ENCODE measurements at regions not wholly inside any gene's neighbourhood (a gene's known extent, or its start where the extent isn't known, plus 50 kb on each side); places are given as distances from the start of the nearest gene placed in this dataset.

GRCh38 chr2:48122166-48122565, 192.3 kb upstream of the FOXN2 start:
- Histone ChIP-seq H3K4me1 (replicated peaks) (no peaks in the 10 kb centered on the region; the same call in 1 of the 2 replicates), H3K4me3 (no peak overlapping the region), H3K9me3 (replicated peaks) (no peaks in the 10 kb centered on the region), H3K27ac (no peak overlapping the region), H3K36me3 (no peaks in the 10 kb centered on the region), H3K27me3 (replicated peaks) (no peaks in the 10 kb centered on the region)
- DNase-seq (ENCODE audit: low read depth in 1 of 2, low spot score in 2 of 2) = no peak

GRCh38 chr2:48124592-48124991, 189.9 kb upstream of the FOXN2 start:
- DNase-seq (ENCODE audit: low read depth in 1 of 2, low spot score in 2 of 2) = no peak
- no peaks in the 10 kb centered on the region for H3K27me3 ChIP-seq (replicated peaks)
- H3K36me3 ChIP-seq = no peaks in the 10 kb centered on the region
- H3K4me3 ChIP-seq = no peak overlapping the region
- H3K9me3 ChIP-seq (replicated peaks) = no peaks in the 10 kb centered on the region; the same call in 1 of the 2 replicates
- no peak overlapping the region for H3K27ac ChIP-seq
- H3K4me1 ChIP-seq (replicated peaks) = peaks cover 14% of the 10 kb centered on the region

DNA sequence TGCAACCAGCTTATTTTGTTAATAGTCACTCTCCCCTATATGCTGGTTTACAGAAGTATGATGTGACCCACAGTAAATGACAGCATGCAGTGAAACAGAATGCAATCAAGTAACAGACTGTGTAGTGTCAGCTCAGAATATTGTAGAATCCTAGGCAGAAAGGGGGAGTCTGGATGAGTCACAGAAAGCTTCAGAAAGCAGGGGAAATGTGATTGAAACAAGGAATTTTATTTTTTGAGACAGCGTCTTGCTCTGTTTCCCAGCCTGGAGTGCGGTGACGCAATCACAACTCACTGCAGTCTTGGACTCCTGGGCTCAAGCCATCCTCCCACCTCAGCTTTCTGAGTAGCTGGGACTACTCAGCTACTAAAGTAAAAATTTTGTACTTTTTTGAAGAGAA, 188.3 kb upstream of the FOXN2 start:
- Histone ChIP-seq H3K27ac (no peak overlapping the region), H3K4me1 (replicated peaks) (peaks cover 14% of the 10 kb centered on the region)

GRCh38 chr2:48127612-48128191, 186.8 kb upstream of the FOXN2 start:
- no peaks in the 10 kb centered on the region for H3K36me3 ChIP-seq
- no peaks in the 10 kb centered on the region for H3K27me3 ChIP-seq (replicated peaks)
- DNase-seq (ENCODE audit: low read depth in 1 of 2, low spot score in 2 of 2) = no peak
- no peak overlapping the region for H3K4me3 ChIP-seq
- peaks cover 14% of the 10 kb centered on the region for H3K4me1 ChIP-seq (replicated peaks)
- H3K27ac ChIP-seq = no peak overlapping the region
- no peaks in the 10 kb centered on the region; the same call in 1 of the 2 replicates for H3K9me3 ChIP-seq (replicated peaks)

More for the DNA sequence above, 188.3 kb upstream of the FOXN2 start:
- no peak for DNase-seq (ENCODE audit: low read depth in 1 of 2, low spot score in 2 of 2)
- H3K36me3 ChIP-seq = no peaks in the 10 kb centered on the region
- no peaks in the 10 kb centered on the region for H3K27me3 ChIP-seq (replicated peaks)
- no peak overlapping the region for H3K4me3 ChIP-seq
- no peaks in the 10 kb centered on the region; the same call in 1 of the 2 replicates for H3K9me3 ChIP-seq (replicated peaks)

DNA sequence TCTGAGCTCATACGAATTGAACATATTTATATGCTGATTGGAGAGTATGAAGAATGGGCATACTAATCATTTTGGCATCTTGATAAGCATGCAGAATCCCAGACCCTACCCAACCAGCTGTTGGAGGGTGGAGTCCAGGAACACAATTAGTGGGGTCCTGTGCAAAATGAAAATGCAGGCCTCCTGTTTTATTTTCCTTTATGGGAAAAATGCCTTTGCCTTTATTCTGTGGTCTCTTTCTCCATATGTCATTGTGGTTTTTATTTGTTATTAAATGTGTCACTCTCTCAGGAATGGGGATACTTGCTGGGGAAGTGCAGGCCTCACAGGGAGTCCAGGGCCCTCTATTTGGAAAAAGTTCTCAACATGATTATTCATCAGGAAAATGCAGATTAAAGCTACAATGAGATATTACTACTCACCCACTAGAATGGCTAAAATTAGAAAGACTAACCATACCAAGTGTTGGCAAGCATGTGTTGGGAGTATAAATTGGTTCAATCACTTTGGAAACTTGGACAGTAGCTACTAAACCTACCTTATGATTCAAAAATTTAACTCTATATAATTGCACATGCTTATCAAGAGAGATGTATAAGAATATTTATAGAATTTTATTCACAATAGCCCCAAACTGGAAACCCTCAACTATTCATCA, 185.1 kb upstream of the FOXN2 start:
- peak; percentile 61 to 71 for DNase-seq (ENCODE audit: low read depth in 1 of 2, low spot score in 2 of 2)

DNA sequence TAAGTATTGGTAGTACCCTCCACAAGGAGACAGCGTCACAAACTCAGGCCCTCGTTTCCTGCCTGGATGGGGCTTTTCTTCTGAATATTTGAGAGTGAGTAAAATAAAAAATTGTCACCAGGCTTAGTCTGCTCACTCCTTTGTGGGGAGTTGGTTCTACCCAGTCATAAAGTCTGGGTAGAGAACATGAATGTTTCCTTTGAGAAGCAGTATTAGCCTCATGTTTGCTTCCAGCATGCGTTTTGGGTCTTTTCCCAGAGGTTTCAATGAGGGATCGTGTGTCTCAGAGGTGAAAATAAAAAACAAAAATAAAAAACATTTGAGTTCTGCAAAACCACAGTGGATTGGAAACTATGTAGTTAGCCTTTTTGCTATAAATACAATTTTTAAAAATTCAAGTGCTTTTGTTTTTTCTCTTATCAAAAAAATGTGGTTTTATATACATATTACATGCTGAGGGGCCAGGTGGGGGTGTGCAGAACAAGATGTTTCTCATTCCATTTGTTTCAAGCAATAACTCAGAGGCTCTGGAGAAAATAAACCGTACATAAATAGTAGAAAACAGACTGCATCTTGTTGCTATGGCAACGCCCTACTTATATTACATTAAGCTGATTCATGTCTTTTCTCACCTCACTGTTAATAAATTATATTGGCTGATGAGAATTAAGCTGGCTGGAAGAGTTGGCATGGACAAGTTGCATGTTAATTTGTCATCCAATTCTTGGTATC, 182.8 kb upstream of the FOXN2 start:
- no peak overlapping the region for H3K27ac ChIP-seq
- no peaks in the 10 kb centered on the region; the same call in 1 of the 2 replicates for H3K9me3 ChIP-seq (replicated peaks)
- no peaks in the 10 kb centered on the region for H3K36me3 ChIP-seq
- H3K4me1 ChIP-seq (replicated peaks) = peaks cover 14% of the 10 kb centered on the region
- no peaks in the 10 kb centered on the region for H3K27me3 ChIP-seq (replicated peaks)
- no peak for DNase-seq (ENCODE audit: low read depth in 1 of 2, low spot score in 2 of 2)
- no peak overlapping the region for H3K4me3 ChIP-seq

More for the DNA sequence above, 185.1 kb upstream of the FOXN2 start:
- Histone ChIP-seq H3K4me3 (no peak overlapping the region), H3K27me3 (replicated peaks) (no peaks in the 10 kb centered on the region), H3K36me3 (no peaks in the 10 kb centered on the region), H3K9me3 (replicated peaks) (no peaks in the 10 kb centered on the region; the same call in 1 of the 2 replicates), H3K4me1 (replicated peaks) (peaks cover 14% of the 10 kb centered on the region), H3K27ac (peak overlapping the region; percentile 76)

- no peaks in the 10 kb centered on the region; the same call in 1 of the 2 replicates for H3K9me3 ChIP-seq (replicated peaks)
- no peak overlapping the region for H3K27ac ChIP-seq
- no peaks in the 10 kb centered on the region for H3K36me3 ChIP-seq
- peaks cover 14% of the 10 kb centered on the region for H3K4me1 ChIP-seq (replicated peaks)
- no peak overlapping the region for H3K4me3 ChIP-seq
- no peak for DNase-seq (ENCODE audit: low read depth in 1 of 2, low spot score in 2 of 2)
- no peaks in the 10 kb centered on the region for H3K27me3 ChIP-seq (replicated peaks)
These were observed 182.2 kb upstream of the FOXN2 start for GRCh38 chr2:48132271-48132625.

DNA sequence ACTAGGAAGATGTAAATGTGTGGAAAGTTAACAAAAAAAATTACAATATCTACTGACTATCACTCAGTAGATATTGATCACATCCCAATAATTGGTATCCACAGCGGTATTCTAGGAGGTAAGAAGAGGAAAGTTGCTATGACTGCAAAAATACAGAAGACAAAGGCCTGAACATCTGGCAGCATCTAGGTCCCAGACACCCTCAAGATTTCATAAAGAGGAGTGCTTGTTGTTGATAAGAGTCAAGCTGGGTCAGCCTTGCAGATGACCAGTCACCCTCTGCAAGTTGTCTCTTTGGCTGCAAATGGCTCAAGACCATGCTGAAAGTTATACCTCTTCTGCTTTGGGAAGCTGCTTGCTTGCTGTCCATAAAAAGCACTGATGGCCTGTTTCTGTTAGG, 179.8 kb upstream of the FOXN2 start:
- Histone ChIP-seq H3K4me3 (no peak overlapping the region), H3K36me3 (no peaks in the 10 kb centered on the region), H3K4me1 (replicated peaks) (no peaks in the 10 kb centered on the region), H3K27ac (no peak overlapping the region), H3K9me3 (replicated peaks) (no peaks in the 10 kb centered on the region; the same call in 1 of the 2 replicates), H3K27me3 (replicated peaks) (no peaks in the 10 kb centered on the region)
- DNase-seq (ENCODE audit: low read depth in 1 of 2, low spot score in 2 of 2) = no peak

- no peaks in the 10 kb centered on the region for H3K36me3 ChIP-seq
- H3K27me3 ChIP-seq (replicated peaks) = no peaks in the 10 kb centered on the region
- no peak for DNase-seq (ENCODE audit: low read depth in 1 of 2, low spot score in 2 of 2)
These were observed 178.7 kb upstream of the FOXN2 start for GRCh38 chr2:48135797-48136196.

DNA sequence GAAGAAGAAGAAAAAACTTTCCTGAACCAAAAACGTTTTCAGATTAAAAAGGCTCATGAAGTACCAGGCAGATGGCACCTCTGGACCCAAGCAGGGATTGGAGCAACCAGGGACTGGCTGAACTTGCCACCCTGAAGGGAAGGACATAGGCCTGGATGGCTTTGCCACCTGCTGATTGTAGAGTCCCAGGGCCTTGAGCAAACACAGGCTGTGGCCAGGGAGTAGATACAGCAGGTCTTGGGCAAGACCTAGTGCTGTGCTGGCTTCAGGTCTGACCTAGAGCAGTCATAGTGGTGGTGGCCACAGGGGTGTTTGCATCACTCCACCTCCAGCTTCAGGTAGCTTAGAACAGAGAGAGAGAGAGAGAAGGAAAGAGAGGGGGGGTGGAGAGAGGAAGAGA, 176.7 kb upstream of the FOXN2 start:
- no peak for DNase-seq (ENCODE audit: low read depth in 1 of 2, low spot score in 2 of 2)
- no peak overlapping the region for H3K27ac ChIP-seq
- no peaks in the 10 kb centered on the region for H3K9me3 ChIP-seq (replicated peaks)
- H3K4me3 ChIP-seq = no peak overlapping the region
- H3K27me3 ChIP-seq (replicated peaks) = no peaks in the 10 kb centered on the region
- no peaks in the 10 kb centered on the region for H3K4me1 ChIP-seq (replicated peaks)
- H3K36me3 ChIP-seq = no peaks in the 10 kb centered on the region

More at GRCh38 chr2:48135797-48136196, 178.7 kb upstream of the FOXN2 start:
- Histone ChIP-seq H3K4me1 (replicated peaks) (no peaks in the 10 kb centered on the region), H3K4me3 (no peak overlapping the region), H3K9me3 (replicated peaks) (no peaks in the 10 kb centered on the region; the same call in 1 of the 2 replicates), H3K27ac (no peak overlapping the region)

DNA sequence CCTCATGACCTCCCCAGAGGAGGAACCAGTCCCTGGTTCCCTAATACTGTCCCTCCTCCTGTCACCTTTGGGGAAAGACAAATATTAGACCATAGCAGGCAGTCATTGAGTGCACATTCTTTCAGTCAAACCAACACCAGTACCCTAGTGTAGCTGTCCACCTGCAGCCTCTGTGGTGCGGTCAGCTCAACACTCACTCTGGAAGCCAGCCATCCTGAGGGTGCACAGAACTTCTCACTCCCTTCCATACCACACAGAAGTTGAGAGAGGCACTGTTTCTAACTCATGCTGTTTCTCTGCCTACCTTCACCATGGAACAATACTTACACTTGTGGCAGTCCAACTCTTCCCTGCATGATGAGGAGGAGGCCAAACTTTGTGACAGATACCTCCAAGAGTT, 175.6 kb upstream of the FOXN2 start:
- no peak for DNase-seq (ENCODE audit: low read depth in 1 of 2, low spot score in 2 of 2)

GRCh38 chr2:48140586-48140985, 173.9 kb upstream of the FOXN2 start:
- Histone ChIP-seq H3K27me3 (replicated peaks) (no peaks in the 10 kb centered on the region), H3K9me3 (replicated peaks) (no peaks in the 10 kb centered on the region), H3K36me3 (no peaks in the 10 kb centered on the region), H3K4me1 (replicated peaks) (no peaks in the 10 kb centered on the region), H3K27ac (no peak overlapping the region), H3K4me3 (no peak overlapping the region)
- DNase-seq (ENCODE audit: low read depth in 1 of 2, low spot score in 2 of 2) = no peak

More for the DNA sequence above, 175.6 kb upstream of the FOXN2 start:
- Histone ChIP-seq H3K27me3 (replicated peaks) (no peaks in the 10 kb centered on the region), H3K4me1 (replicated peaks) (no peaks in the 10 kb centered on the region), H3K36me3 (no peaks in the 10 kb centered on the region), H3K27ac (no peak overlapping the region), H3K9me3 (replicated peaks) (no peaks in the 10 kb centered on the region), H3K4me3 (no peak overlapping the region)

GRCh38 chr2:48144777-48145176, 169.7 kb upstream of the FOXN2 start:
- no peak overlapping the region for H3K27ac ChIP-seq
- H3K9me3 ChIP-seq (replicated peaks) = no peaks in the 10 kb centered on the region
- H3K27me3 ChIP-seq (replicated peaks) = no peaks in the 10 kb centered on the region; the same call in 1 of the 2 replicates
- no peak for DNase-seq (ENCODE audit: low read depth in 1 of 2, low spot score in 2 of 2)
- H3K4me3 ChIP-seq = no peak overlapping the region
- no peaks in the 10 kb centered on the region for H3K36me3 ChIP-seq
- no peaks in the 10 kb centered on the region for H3K4me1 ChIP-seq (replicated peaks)

DNA sequence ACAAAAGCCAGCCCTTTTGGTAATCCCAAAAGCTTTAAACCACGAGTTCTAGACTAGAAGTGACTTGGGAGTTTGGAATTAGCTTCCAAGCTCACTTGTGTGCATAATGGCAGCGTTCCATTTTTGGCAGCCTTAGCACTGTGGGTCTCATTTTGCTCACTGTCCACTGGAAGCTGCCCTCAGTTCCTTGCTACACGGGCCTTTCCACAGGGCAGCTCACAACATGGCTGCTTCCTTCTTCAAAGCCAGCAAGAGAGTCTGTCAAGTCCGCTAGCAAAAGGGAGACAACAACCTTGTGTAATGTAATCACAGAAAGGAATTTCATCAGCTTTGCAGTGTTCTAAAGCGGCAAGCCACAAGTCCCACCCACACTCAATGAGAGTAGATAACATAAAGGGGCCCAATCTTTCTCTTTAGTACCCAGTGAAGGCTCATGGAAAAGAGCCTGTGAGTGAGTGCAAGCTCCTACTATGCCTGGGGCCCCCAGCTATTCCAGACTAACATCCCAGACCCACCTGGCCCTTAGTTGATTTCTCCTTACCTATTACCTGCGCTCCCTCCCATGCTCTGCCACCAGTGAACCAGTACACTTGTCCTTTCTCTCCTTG, 168.5 kb upstream of the FOXN2 start:
- Histone ChIP-seq H3K9me3 (replicated peaks) (no peaks in the 10 kb centered on the region), H3K27ac (no peak overlapping the region), H3K27me3 (replicated peaks) (no peaks in the 10 kb centered on the region; the same call in 1 of the 2 replicates), H3K4me1 (replicated peaks) (no peaks in the 10 kb centered on the region), H3K36me3 (no peaks in the 10 kb centered on the region), H3K4me3 (no peak overlapping the region)
- no peak for DNase-seq (ENCODE audit: low read depth in 1 of 2, low spot score in 2 of 2)
